ENCODE measurements at regions not wholly inside any gene's neighbourhood (a gene's known extent, or its start where the extent isn't known, plus 50 kb on each side); places are given as distances from the start of the nearest gene placed in this dataset.

DNA sequence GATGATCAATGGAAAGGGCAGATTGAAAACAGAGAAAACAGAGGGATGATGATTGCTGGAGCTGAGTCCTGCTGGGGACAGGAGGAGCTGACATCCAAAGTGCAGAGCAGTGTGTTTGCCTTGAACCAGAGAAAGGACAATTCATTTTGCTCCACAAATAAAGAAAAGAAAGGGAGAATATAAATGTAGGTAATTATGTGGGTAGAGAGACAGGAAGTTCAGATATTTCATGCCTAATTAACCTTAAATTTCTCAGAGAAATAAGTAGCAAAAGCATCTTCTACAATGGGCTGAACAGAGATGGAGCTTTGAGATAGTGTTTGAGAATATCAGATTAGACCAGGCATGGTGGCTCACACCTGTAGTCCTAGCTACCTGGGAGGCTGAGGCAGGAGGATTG lies 93.2 kb downstream of the TNFSF18 start:
- DNase-seq (ENCODE audit: extremely low read depth, insufficient read length): no peak
- Histone ChIP-seq H3K36me3 (ENCODE audit: control insufficient read depth, insufficient read depth, low read length) (no peaks in the 10 kb centered on the region), H3K4me3 (replicated peaks; ENCODE audit: low read depth, low read length) (no peak overlapping the region), H3K27me3 (replicated peaks; ENCODE audit: control insufficient read depth, insufficient read depth, low read length) (peaks cover 2% of the 10 kb centered on the region)
- no peak for TF ChIP-seq CTCF (IDR thresholded peaks at IDR 0.05; ENCODE audit: insufficient read depth, low read length, poor library complexity, severe bottlenecking)

DNA sequence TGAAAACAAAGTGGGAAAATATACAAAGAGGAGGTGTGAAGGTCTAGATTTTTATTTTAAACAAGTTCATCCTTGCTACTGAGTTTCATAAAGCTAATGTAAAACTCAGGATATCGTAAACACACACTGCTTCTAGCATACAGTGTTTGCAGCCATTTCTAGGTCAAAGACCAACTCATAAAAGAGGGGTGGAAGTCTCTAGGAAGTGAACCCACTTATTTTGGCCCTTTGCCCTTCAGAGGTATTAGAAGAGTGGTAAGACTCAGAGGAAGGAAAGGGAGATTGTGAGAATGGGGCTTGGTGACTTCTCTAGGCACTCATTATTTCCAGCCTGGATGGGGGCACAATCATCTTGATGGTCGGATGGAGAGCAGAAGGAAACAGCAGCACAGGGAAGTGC lies 91.2 kb downstream of the TNFSF18 start:
- no peak for TF ChIP-seq CTCF (IDR thresholded peaks at IDR 0.05; ENCODE audit: insufficient read depth, low read length, poor library complexity, severe bottlenecking)
- Histone ChIP-seq H3K4me3 (replicated peaks; ENCODE audit: low read depth, low read length) (no peak overlapping the region), H3K27me3 (replicated peaks; ENCODE audit: control insufficient read depth, insufficient read depth, low read length) (peaks cover 2% of the 10 kb centered on the region), H3K36me3 (ENCODE audit: control insufficient read depth, insufficient read depth, low read length) (no peaks in the 10 kb centered on the region)
- DNase-seq (ENCODE audit: extremely low read depth, insufficient read length): no peak

DNA sequence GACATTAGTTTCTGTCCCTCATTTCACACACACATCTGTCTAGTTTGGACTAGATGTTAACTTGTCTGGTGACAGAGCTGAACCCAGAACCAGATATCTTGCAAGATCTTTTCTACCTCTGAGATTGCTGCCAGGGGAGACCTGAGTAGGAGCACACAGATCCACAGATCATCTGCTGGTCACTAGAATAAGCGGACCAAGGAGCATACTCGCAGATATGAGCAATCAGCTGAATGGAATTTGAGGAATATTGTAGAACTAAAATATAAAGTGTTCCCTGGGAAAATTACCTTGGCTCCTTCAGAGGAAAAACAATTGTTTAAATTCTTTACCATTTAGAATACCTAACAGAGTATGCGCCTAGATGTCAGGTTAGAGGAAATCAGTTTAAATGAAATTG lies 90.7 kb downstream of the TNFSF18 start:
- no peak overlapping the region for H3K4me3 ChIP-seq (replicated peaks; ENCODE audit: low read depth, low read length)
- H3K36me3 ChIP-seq (ENCODE audit: control insufficient read depth, insufficient read depth, low read length): no peaks in the 10 kb centered on the region
- no peak for DNase-seq (ENCODE audit: extremely low read depth, insufficient read length)
- TF ChIP-seq CTCF (IDR thresholded peaks at IDR 0.05; ENCODE audit: insufficient read depth, low read length, poor library complexity, severe bottlenecking): no peak
- H3K27me3 ChIP-seq (replicated peaks; ENCODE audit: control insufficient read depth, insufficient read depth, low read length): peaks cover 2% of the 10 kb centered on the region

- no peaks in the 10 kb centered on the region for H3K36me3 ChIP-seq (ENCODE audit: control insufficient read depth, insufficient read depth, low read length)
- no peak overlapping the region for H3K4me3 ChIP-seq (replicated peaks; ENCODE audit: low read depth, low read length)
- no peak for DNase-seq (ENCODE audit: extremely low read depth, insufficient read length)
- peaks cover 2% of the 10 kb centered on the region for H3K27me3 ChIP-seq (replicated peaks; ENCODE audit: control insufficient read depth, insufficient read depth, low read length)
- no peak for TF ChIP-seq CTCF (IDR thresholded peaks at IDR 0.05; ENCODE audit: insufficient read depth, low read length, poor library complexity, severe bottlenecking)
These were observed 90.1 kb downstream of the TNFSF18 start for GRCh38 chr1:172960454-172961208.

- no peak for TF ChIP-seq CTCF (IDR thresholded peaks at IDR 0.05; ENCODE audit: insufficient read depth, low read length, poor library complexity, severe bottlenecking)
- Histone ChIP-seq H3K27me3 (replicated peaks; ENCODE audit: control insufficient read depth, insufficient read depth, low read length) (peaks cover under 1% of the 10 kb centered on the region), H3K36me3 (ENCODE audit: control insufficient read depth, insufficient read depth, low read length) (no peaks in the 10 kb centered on the region), H3K4me3 (replicated peaks; ENCODE audit: low read depth, low read length) (no peak overlapping the region)
- DNase-seq (ENCODE audit: extremely low read depth, insufficient read length): no peak
These were observed 85.9 kb downstream of the TNFSF18 start for GRCh38 chr1:172964864-172965263.
